ENCODE measurements at regions not wholly inside any gene's neighbourhood (a gene's known extent, or its start where the extent isn't known, plus 50 kb on each side); places are given as distances from the start of the nearest gene placed in this dataset.
"Not testable (repeated sequence)": the region's sequence is repeated elsewhere in the genome, so short reads cannot be mapped to it uniquely, and the experiment has no call there.

GRCh38 chr18:44343570-44343969 lies 337.1 kb upstream of the SETBP1 start:
- no peaks in the 10 kb centered on the region for H3K4me1 Mint-ChIP-seq (ENCODE audit: unreplicated experiment)
- H3K9me3 Mint-ChIP-seq = peaks cover 6% of the 10 kb centered on the region
- no peak overlapping the region for H3K27ac Mint-ChIP-seq
- H3K27me3 Mint-ChIP-seq = no peaks in the 10 kb centered on the region
- H3K36me3 Mint-ChIP-seq = no peaks in the 10 kb centered on the region
- DNase-seq (ENCODE audit: extremely low spot score, unreplicated experiment) = no peak
- H3K4me3 Mint-ChIP-seq = no peak overlapping the region
- no peak for TF ChIP-seq CTCF (conservative IDR thresholded peaks at IDR 0.05)

DNA sequence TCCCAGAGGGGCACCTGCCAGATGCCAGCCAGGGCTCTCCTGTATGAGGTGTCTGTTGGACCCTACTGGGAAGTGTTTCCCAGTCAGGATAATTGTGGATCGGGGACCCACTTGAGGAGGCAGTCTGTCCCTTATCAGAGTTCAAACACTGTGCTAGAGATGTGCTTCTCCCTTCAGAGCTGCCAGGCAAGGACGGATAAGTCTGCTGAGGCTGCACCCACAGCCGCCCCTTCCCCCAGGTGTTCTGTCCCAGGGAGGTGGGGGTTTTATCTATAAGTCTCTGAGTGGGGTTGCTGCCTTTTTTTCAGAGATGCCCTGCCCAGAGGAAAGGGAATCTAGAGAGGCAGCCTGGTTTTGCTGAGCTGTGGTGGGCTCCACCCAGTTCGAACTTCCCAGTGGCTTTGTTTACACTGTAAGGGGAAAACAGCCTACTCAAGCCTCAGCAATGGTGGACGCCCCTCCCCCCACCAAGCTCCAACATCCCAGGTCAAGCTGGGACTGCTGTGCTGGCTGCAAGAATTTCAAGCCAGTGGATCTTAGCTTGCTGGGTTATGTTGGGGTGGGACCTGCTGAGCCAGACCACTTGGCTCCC lies 324.0 kb upstream of the SETBP1 start:
- no peak overlapping the region for H3K27ac Mint-ChIP-seq
- H3K36me3 Mint-ChIP-seq = no peaks in the 10 kb centered on the region

DNA sequence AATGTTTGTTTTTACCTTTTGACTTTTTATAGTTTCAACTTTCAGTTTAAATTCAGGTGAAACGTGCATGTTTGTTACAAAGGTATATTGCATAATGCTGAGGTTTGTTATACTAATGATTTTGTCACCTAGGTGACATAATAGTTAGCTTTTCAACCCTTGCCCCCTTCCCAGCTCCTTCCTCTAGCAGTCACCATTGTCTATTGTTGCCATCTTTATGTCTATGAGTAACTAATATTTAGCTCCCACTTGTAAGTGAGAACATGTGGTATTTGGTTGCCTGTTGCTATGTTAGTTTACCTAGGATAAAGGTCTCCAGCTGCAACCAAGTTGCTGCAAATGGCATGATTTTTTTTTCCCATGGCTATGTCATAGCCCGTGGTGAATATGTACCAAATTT lies 322.3 kb upstream of the SETBP1 start:
- TF ChIP-seq CTCF (conservative IDR thresholded peaks at IDR 0.05) = no peak

More for the DNA sequence above, 324.0 kb upstream of the SETBP1 start:
- Mint-ChIP-seq H3K9me3 (no peaks in the 10 kb centered on the region), H3K4me3 (no peak overlapping the region), H3K4me1 (ENCODE audit: unreplicated experiment) (no peaks in the 10 kb centered on the region), H3K27me3 (no peaks in the 10 kb centered on the region)
- no peak for TF ChIP-seq CTCF (conservative IDR thresholded peaks at IDR 0.05)
- DNase-seq (ENCODE audit: extremely low spot score, unreplicated experiment) = no peak

DNA sequence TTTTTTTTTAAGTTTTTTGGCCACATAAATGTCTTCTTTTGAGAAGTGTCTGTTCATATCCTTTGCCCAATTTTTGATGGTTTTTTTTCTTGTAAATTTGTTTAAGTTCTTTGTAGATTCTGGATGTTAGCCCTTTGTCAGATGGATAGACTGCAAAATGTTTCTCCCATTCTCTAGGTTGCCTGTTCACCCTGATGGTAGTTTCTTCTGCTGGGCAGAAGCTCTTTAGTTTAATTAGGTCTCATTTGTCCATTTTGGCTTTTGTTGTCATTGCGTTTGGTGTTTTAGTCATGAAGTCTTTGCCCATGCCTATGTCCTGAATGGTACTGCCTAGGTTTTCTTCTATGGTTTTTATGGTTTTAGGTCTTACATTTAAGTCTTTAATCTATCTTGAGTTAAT lies 320.9 kb upstream of the SETBP1 start:
- not testable (repeated sequence) for H3K9me3 Mint-ChIP-seq, H3K27ac Mint-ChIP-seq, H3K27me3 Mint-ChIP-seq

More for the DNA sequence above, 322.3 kb upstream of the SETBP1 start:
- no peak overlapping the region for H3K4me3 Mint-ChIP-seq
- H3K27me3 Mint-ChIP-seq = no peaks in the 10 kb centered on the region
- no peaks in the 10 kb centered on the region for H3K4me1 Mint-ChIP-seq (ENCODE audit: unreplicated experiment)
- no peak overlapping the region for H3K27ac Mint-ChIP-seq
- no peaks in the 10 kb centered on the region for H3K36me3 Mint-ChIP-seq
- H3K9me3 Mint-ChIP-seq = no peaks in the 10 kb centered on the region
- no peak for DNase-seq (ENCODE audit: extremely low spot score, unreplicated experiment)

DNA sequence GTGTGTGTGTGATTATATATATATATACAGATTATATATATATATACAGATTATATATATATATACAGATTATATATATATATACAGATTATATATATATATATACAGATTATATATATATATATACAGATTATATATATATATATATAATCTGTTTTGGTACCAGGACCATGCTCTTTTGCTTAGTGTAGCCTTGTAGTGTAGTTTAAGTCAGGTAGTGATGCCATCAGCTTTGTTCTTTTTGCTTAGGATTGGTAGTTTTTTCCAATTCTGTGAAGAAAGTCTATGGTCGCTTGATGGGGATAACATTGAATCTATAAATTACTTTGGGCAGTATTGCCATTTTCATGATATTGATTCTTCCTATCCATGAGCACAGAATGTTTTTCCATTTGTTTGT lies 318.5 kb upstream of the SETBP1 start:
- H3K27ac Mint-ChIP-seq; H3K27me3 Mint-ChIP-seq; H3K9me3 Mint-ChIP-seq; H3K36me3 Mint-ChIP-seq; H3K4me1 Mint-ChIP-seq (ENCODE audit: unreplicated experiment); H3K4me3 Mint-ChIP-seq; DNase-seq (ENCODE audit: extremely low spot score, unreplicated experiment): not testable (repeated sequence)

More for the DNA sequence above, 320.9 kb upstream of the SETBP1 start:
- not testable (repeated sequence) for H3K4me3 Mint-ChIP-seq; H3K4me1 Mint-ChIP-seq (ENCODE audit: unreplicated experiment); H3K36me3 Mint-ChIP-seq; DNase-seq (ENCODE audit: extremely low spot score, unreplicated experiment)

GRCh38 chr18:44370861-44371260 lies 309.8 kb upstream of the SETBP1 start:
- H3K9me3 Mint-ChIP-seq = peaks cover 16% of the 10 kb centered on the region
- H3K27ac Mint-ChIP-seq = no peak overlapping the region
- no peak for DNase-seq (ENCODE audit: extremely low spot score, unreplicated experiment)
- H3K4me1 Mint-ChIP-seq (ENCODE audit: unreplicated experiment) = no peaks in the 10 kb centered on the region
- H3K36me3 Mint-ChIP-seq = peaks cover under 1% of the 10 kb centered on the region
- H3K4me3 Mint-ChIP-seq = no peak overlapping the region
- no peaks in the 10 kb centered on the region for H3K27me3 Mint-ChIP-seq
- TF ChIP-seq CTCF (conservative IDR thresholded peaks at IDR 0.05) = no peak

DNA sequence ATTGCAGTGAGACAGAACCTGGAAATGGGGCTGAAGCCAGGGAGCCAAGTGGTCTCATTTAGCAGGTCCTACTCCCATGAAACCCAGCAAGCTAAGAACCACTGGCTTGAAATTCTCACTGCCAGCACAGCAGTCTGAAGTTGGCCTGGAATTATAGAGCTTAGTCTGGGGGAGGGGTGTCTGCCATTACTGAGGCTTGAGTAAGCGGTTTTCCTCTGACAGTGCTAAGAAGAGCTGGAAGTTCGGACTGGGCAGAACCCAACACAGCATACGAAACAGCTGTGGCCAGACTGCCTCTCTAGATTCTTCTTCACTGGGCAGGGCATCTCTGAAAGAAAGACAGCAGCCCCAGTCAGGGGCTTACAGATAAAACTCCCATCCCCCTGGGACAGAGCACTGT lies 305.7 kb upstream of the SETBP1 start:
- no peak for TF ChIP-seq CTCF (conservative IDR thresholded peaks at IDR 0.05)
- no peaks in the 10 kb centered on the region for H3K4me1 Mint-ChIP-seq (ENCODE audit: unreplicated experiment)
- no peak for DNase-seq (ENCODE audit: extremely low spot score, unreplicated experiment)
- H3K27ac Mint-ChIP-seq = no peak overlapping the region
- H3K27me3 Mint-ChIP-seq = no peaks in the 10 kb centered on the region
- H3K36me3 Mint-ChIP-seq = peaks cover 4% of the 10 kb centered on the region
- peaks cover 20% of the 10 kb centered on the region for H3K9me3 Mint-ChIP-seq
- no peak overlapping the region for H3K4me3 Mint-ChIP-seq
